Hematopoietic multipotent progenitor cell treated with erythropoietin and hydrocortisone succinate and interleukin-3 and kit ligand, for 4 days (in vitro differentiated cells): ENCODE measurements at regions not wholly inside any gene's neighbourhood (a gene's known extent, or its start where the extent isn't known, plus 50 kb on each side); places are given as distances from the start of the nearest gene placed in this dataset.

ENCODE experiments used
- DNase-seq: peaks from one replicate; pipeline ENCODE4 v3.0.0-alpha.2; 2015

DNA sequence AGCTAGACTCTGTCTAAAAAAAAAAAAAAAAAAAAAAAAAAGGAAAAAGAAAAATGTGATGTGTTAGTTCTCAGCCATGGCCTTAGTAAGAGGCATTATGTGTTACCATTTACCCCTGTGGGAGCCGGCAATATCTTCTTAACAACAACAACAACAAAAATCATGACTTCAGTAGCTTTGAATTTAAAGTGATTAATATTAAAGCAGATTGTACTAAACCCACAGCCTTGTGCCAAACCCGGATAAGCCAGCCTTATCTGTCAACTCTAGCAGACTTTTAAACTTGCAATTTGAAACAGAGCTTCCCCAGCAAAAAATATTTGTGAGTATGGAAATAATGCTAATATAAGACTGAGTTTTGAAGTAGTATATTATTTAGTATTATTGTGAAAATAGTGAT, 462.1 kb upstream of the GNPDA2 start:
- no peak for DNase-seq

- DNase-seq: no peak
These were observed 459.9 kb upstream of the GNPDA2 start for GRCh38 chr4:45186249-45186648.

GRCh38 chr4:45183905-45184304, 457.5 kb upstream of the GNPDA2 start:
- DNase-seq: no peak

GRCh38 chr4:45172636-45173035, 446.3 kb upstream of the GNPDA2 start:
- DNase-seq: no peak

GRCh38 chr4:45160951-45161350, 434.6 kb upstream of the GNPDA2 start:
- no peak for DNase-seq

GRCh38 chr4:45155081-45155777, 428.9 kb upstream of the GNPDA2 start:
- DNase-seq: no peak

GRCh38 chr4:45147866-45148265, 421.5 kb upstream of the GNPDA2 start:
- no peak for DNase-seq

DNA sequence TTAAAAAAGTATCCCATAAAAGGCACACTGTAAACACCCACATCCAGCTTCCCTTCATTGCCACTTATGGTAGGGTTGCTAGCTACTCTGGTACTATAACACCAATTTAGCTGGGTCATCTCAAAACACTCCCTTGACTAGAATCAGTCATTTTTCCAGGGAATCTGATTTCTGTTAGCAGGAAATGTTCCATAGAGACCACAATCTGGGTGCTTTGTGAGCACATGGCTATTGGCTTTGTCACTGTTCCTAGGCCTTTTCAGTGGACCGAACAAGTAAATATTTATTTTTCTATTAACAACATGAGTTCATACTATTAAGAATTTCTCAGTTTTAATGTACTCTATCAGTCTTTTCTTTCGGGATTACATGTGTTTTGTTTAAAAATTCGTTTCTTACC, 404.7 kb upstream of the GNPDA2 start:
- no peak for DNase-seq

- DNase-seq: no peak
These were observed 396.1 kb upstream of the GNPDA2 start for GRCh38 chr4:45122406-45122805.

DNA sequence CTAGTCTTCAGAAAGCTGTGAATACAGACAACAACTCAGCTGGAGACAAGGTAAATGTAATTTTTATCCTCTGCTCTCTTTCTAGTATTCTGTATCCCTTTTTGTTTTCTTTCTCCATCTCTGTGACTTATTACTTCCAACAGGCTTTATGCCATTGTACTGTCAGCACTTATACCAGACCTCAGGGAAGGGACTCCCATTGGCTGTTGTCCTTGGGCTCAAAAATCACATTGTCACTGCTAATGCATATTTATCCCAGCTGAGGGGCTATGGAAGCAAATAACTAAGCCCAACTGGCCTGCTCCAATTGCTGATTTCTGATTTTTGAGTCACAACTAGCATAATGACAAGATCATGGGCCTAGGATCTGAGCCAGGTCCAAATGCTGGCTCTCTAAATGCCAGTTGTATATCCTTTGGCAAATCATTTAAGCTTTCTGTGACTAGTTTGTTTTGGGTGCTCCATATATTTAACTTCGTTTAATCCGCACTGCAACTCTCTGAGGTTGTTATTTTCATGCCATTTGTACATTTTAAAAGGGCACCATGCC, 395.1 kb upstream of the GNPDA2 start:
- no peak for DNase-seq

DNA sequence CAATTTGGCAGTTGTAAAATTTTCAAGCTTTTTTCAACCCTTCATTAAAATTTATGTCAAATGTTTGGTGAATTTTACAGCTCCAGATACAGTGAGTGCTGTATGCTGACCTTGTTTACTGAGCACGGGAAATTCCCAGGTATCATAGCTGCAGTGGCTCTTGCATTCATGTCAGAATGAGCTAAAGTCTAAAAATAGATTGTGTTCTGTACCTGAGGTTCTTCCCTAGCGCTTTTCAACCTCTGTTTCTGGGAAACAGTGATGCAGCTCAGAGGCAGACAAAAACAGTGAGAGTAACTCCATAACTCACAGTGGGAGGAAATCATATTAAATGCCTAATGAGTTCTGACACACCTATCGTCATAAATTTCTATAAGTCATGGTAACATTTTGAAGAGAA, 393.8 kb upstream of the GNPDA2 start:
- DNase-seq: no peak

DNA sequence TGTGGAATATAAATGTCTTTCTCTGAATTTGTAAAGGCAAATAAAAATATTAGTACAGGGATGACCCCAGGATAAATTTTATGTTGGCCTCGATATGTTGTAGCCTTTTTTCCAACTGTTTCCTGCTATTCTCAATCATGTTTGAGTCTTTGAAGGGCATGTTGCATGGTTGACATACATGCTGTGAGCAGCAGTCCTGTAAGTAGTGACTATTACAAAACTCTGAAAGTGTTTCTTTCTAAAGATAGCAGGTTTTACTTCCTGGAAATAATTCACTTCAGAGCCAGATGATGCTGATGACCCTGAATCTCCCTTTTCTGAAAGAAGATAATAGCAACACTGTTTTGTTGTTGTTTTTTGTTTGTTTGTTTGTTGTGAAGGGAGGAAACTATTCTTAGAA, 393.0 kb upstream of the GNPDA2 start:
- DNase-seq: no peak

GRCh38 chr4:45102716-45103115, 376.4 kb upstream of the GNPDA2 start:
- DNase-seq: no peak

GRCh38 chr4:45100956-45101818, 374.8 kb upstream of the GNPDA2 start:
- DNase-seq: no peak

GRCh38 chr4:45099471-45099870, 373.1 kb upstream of the GNPDA2 start:
- no peak for DNase-seq

GRCh38 chr4:45094684-45095083, 368.3 kb upstream of the GNPDA2 start:
- DNase-seq: no peak

DNA sequence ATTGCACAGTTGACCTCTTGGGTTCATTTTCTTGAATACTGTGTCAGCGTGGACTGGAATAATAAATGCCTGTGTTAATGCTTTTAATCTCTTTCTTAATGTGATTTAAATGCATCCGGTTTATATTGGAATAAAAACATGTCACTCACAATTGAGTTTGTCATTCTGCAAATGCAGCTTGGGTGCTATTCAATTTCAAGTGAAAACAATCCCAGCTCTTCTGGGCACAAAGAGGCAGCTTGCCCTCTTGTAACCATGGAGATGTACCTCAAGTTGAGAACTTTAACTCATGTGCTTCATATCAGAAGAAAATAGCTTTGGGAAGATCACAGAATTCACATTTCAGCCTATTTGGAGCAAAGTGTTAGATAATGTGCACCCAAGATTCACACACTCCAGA, 355.7 kb upstream of the GNPDA2 start:
- no peak for DNase-seq

DNA sequence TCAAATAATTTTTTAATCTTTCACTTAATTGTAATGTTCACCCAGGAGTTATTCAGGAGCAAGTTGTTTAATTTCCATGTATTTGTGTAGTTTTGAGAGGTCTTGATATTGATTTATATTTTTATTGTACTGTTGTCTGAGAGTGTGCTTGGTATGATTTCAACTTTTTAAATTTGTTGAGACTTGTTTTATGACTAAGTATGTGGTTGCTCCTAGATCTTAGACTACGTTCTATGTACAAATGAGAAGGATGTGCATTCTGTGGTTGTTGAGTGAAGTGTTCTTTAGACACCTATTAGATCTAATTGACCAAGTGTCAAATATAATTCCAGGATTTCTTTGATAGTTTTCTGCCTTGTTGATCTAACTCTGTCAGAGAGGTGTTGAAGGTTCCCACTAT, 353.3 kb upstream of the GNPDA2 start:
- DNase-seq: no peak

GRCh38 chr4:45078201-45078600, 351.8 kb upstream of the GNPDA2 start:
- no peak for DNase-seq

DNA sequence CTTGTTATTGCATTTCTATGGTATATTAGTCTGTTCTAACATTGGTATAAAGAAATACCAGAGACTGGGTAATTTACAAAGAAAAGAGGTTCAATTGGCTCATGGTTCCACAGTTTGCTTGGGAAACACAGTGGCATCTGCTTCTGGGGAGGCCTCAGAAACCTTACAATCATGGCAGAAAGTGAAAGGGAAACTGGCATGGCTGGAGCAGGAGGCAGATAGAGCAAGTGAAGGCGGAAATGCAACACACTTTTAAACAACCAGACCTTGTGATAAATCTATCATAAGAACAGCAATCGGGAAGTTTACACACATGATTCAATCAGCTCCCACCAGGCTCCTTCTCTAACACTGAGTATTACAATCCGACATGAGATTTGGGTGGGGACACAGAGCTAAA, 346.6 kb upstream of the GNPDA2 start:
- DNase-seq: no peak

DNA sequence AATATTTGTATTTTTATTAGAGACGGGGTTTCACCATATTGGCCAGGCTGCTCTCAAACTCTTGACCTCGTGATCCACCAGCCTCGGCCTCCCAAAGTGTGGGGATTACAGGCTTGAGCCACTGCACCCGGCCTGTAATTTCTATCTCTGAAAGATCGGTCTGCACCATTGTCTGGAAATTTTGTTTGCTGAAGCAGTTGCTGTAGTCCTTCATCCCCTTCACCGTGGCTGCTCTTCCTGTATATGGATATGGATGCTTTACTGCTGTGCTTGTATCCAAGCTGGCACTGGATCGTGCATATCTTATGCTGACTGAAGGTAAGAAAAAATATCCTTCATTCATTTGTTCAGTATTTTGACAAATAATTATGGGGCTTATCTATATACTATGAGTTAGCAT, 338.4 kb upstream of the GNPDA2 start:
- no peak for DNase-seq

DNA sequence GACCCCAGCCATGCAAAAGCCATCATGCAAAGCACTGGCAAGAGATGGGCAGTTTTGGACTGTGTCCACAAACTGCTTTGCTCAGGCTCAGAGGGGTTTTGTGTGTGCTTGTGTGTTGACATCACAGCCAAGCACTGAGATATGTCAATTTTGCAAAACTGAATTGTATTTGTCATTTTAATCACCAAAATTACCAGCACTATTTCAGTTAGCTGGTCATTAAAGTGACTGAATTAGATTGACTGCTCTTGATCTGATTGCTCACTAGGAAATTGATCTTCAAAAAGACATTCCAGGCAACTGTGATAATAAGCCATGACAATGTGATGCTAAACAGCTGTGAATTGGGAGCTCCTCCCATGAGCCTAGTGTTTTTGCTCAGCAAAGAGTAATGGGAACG, 337.3 kb upstream of the GNPDA2 start:
- no peak for DNase-seq

DNA sequence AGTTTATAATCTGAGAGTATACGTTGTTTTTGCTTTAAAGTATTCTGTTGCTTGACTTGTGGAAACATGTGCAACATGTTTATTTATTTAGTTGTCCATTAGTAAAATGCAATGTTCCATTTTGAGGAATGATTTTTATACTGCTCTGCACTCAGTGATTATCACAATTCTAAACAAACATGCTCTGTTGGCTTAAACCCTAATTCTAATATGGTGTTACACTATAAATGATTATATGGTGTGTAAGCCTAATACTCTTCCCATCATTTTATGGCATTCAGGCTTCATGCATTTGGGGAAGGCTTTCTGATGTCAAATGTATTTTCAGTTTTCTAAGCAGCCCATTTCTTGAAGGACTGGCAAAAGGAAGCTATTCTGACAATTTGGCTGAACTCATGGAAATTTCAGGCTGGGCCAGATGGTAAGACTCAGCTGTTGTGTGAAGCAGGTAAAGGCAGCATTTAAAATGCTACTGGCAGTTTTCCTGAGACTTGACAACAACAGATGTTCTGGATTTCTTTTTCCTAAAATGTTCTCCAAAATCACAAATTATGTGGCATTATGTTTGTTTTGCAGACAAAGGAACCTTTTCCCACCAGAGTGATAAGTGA, 336.7 kb upstream of the GNPDA2 start:
- DNase-seq: no peak

DNA sequence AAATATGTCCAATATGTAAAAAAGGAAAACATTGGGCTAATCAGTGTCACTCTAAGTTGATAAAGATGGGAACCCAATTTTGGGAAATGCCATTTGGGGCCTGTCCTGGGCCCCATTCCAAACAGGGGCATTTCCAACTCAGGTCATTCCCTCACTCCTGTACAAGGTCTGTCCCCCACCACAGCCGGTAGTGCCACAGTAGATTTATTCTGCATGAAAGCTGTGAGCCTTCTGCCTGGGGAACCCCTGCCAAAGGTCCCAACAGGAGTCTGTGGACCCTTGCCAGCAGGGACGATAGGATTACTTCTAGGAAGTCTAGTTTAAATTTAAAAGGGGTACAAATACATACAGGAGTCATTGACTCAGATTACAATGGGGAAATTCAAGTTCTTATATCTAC, 317.6 kb upstream of the GNPDA2 start:
- DNase-seq: no peak
